ENCODE measurements at regions not wholly inside any gene's neighbourhood (a gene's known extent, or its start where the extent isn't known, plus 50 kb on each side); places are given as distances from the start of the nearest gene placed in this dataset.

DNA sequence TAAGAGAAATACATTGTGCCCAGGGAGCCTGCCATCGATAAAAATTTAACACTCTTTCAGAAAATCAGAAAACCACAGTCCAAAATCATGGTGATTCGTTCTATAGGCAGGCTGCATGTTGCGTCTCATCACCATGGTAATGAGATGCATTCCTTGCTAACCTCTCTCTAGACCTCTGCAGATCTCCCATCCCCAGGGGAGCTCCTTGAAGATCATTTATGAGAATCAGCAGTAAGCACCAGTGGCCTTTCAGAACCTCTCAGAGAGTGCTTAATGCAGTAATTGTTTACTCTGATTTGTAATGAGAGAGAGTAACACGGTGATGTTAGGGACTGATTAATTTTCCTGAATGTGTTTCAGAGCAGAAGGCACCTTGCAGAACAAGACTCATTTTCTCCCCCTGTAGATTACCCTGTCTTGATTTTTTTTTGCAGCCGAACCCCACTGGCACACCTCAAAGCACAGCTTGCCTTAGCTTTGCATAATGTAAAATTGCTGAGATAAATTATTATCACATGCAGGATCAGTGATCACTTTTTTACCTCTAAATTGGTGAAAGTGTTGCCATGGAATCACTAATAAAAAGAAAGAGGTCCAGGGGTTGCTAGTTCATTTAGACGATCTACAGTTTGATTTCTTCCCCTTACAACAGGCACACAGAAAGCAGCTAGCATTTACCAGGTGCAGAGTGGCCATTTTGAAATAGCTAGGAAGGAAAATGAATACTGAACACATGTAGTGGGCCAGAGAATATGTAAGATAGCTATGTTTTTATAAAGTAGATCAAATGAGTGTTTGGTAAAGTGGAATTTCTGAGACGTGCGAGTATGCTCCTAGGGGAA lies 98.9 kb upstream of the CHL1 start:
- WGBS = 66% methylated on average over 8 of the region's 8 CpGs
- no peaks in the 10 kb centered on the region for H3K27me3 ChIP-seq
- H3K4me3 ChIP-seq = no peak overlapping the region
- no peaks in the 10 kb centered on the region for H3K4me1 ChIP-seq
- H3K9me3 ChIP-seq = no peaks in the 10 kb centered on the region
- H3K36me3 ChIP-seq = no peaks in the 10 kb centered on the region
- TF ChIP-seq EP300 (IDR thresholded peaks at IDR 0.05) = no peak
- H3K27ac ChIP-seq = no peak overlapping the region
- no peak for DNase-seq (ENCODE audit: low spot score in 2 of 2)

- H3K27me3 ChIP-seq = no peaks in the 10 kb centered on the region
- no peaks in the 10 kb centered on the region for H3K9me3 ChIP-seq
- no peak overlapping the region for H3K4me3 ChIP-seq
- no peaks in the 10 kb centered on the region for H3K36me3 ChIP-seq
- 46% methylated on average over 5 of the region's 5 CpGs for WGBS
- no peaks in the 10 kb centered on the region for H3K4me1 ChIP-seq
- no peak for DNase-seq (ENCODE audit: low spot score in 2 of 2)
- TF ChIP-seq, protein P1, sequence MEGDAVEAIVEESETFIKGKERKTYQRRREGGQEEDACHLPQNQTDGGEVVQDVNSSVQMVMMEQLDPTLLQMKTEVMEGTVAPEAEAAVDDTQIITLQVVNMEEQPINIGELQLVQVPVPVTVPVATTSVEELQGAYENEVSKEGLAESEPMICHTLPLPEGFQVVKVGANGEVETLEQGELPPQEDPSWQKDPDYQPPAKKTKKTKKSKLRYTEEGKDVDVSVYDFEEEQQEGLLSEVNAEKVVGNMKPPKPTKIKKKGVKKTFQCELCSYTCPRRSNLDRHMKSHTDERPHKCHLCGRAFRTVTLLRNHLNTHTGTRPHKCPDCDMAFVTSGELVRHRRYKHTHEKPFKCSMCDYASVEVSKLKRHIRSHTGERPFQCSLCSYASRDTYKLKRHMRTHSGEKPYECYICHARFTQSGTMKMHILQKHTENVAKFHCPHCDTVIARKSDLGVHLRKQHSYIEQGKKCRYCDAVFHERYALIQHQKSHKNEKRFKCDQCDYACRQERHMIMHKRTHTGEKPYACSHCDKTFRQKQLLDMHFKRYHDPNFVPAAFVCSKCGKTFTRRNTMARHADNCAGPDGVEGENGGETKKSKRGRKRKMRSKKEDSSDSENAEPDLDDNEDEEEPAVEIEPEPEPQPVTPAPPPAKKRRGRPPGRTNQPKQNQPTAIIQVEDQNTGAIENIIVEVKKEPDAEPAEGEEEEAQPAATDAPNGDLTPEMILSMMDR (IDR thresholded peaks at IDR 0.05) = no peak
- TF ChIP-seq POLR2AphosphoS5 (IDR thresholded peaks at IDR 0.05) (no peak), POLR2A (IDR thresholded peaks at IDR 0.05) (no peak), EP300 (IDR thresholded peaks at IDR 0.05) (no peak)
- no peak overlapping the region for H3K27ac ChIP-seq
Measured at GRCh38 chr3:98259-98654, 98.3 kb upstream of the CHL1 start.

GRCh38 chr3:99506-99905 lies 97.1 kb upstream of the CHL1 start:
- WGBS = 69% methylated on average over 5 of the region's 5 CpGs
- Histone ChIP-seq H3K4me1 (no peaks in the 10 kb centered on the region), H3K9me3 (no peaks in the 10 kb centered on the region), H3K27ac (no peak overlapping the region), H3K36me3 (no peaks in the 10 kb centered on the region), H3K4me3 (no peak overlapping the region), H3K27me3 (no peaks in the 10 kb centered on the region)
- TF ChIP-seq POLR2AphosphoS5 (IDR thresholded peaks at IDR 0.05) (no peak), POLR2A (IDR thresholded peaks at IDR 0.05) (no peak), EP300 (IDR thresholded peaks at IDR 0.05) (no peak)
- TF ChIP-seq, protein P1 (IDR thresholded peaks at IDR 0.05) = no peak
- no peak for DNase-seq (ENCODE audit: low spot score in 2 of 2)

- DNase-seq (ENCODE audit: low spot score in 2 of 2) = no peak
- no peaks in the 10 kb centered on the region for H3K4me1 ChIP-seq
- TF ChIP-seq, protein P1 (IDR thresholded peaks at IDR 0.05) = no peak
- no peak for TF ChIP-seq POLR2AphosphoS5 (IDR thresholded peaks at IDR 0.05)
- no peak for TF ChIP-seq POLR2A (IDR thresholded peaks at IDR 0.05)
- no peak for TF ChIP-seq EP300 (IDR thresholded peaks at IDR 0.05)
- H3K4me3 ChIP-seq = no peak overlapping the region
- no peaks in the 10 kb centered on the region for H3K36me3 ChIP-seq
- no peaks in the 10 kb centered on the region for H3K27me3 ChIP-seq
- H3K9me3 ChIP-seq = no peaks in the 10 kb centered on the region
- 75% methylated on average over 4 of the region's 4 CpGs for WGBS
- H3K27ac ChIP-seq = no peak overlapping the region
Measured at GRCh38 chr3:102484-102883, 94.1 kb upstream of the CHL1 start.

DNA sequence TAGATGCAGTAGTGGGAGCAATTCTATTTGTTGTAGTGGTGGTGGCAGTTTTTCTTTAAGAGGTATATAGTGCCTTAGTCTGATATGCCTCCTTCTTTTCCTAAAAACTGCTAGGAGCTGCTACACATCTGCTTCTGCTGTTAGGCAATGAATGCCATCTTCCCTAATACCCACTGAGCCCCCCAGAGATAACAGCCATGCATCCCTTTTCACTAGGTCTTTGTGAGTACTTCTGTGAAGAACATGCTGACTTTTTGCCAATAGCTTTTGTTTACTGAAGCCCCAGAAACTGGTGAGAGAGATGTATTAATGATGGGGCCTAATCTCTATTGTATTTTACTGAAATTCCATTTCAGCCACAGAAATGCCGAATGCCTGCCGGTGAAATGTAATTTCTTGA lies 92.6 kb upstream of the CHL1 start:
- no peak overlapping the region for H3K4me3 ChIP-seq
- 76% methylated on average over 2 of the region's 2 CpGs for WGBS
- H3K9me3 ChIP-seq = no peaks in the 10 kb centered on the region
- no peak for DNase-seq (ENCODE audit: low spot score in 2 of 2)
- TF ChIP-seq POLR2A (IDR thresholded peaks at IDR 0.05) (no peak), POLR2AphosphoS5 (IDR thresholded peaks at IDR 0.05) (no peak), EP300 (IDR thresholded peaks at IDR 0.05) (no peak)
- TF ChIP-seq, protein P1 (IDR thresholded peaks at IDR 0.05) = no peak
- H3K27ac ChIP-seq = no peak overlapping the region
- H3K4me1 ChIP-seq = no peaks in the 10 kb centered on the region
- no peaks in the 10 kb centered on the region for H3K36me3 ChIP-seq
- H3K27me3 ChIP-seq = no peaks in the 10 kb centered on the region

Measured in suprapubic skin (tissue), 4 donors.